GM20431 (cell line): ENCODE measurements at regions not wholly inside any gene's neighbourhood (a gene's known extent, or its start where the extent isn't known, plus 50 kb on each side); places are given as distances from the start of the nearest gene placed in this dataset.
"Not testable (repeated sequence)": the region's sequence is repeated elsewhere in the genome, so short reads cannot be mapped to it uniquely, and the experiment has no call there.

Experiments used
- in situ Hi-C: fragments of 300-500 bp; cut with MseI, MboI; formaldehyde crosslinking; loops from one replicate; pipeline ENCODE4 v1.15.0; 2020; ENCODE audit warnings: low sequenced_read_pairs; ENCODE audit not compliant: unreplicated experiment

- in situ Hi-C loops = no loop called here
Measured at GRCh38 chr5:4563400-4563799, 576.7 kb upstream of the ADAMTS16 start.

GRCh38 chr5:4570047-4570995 is 569.8 kb upstream of the ADAMTS16 start:
- in situ Hi-C loops = no loop called here

DNA sequence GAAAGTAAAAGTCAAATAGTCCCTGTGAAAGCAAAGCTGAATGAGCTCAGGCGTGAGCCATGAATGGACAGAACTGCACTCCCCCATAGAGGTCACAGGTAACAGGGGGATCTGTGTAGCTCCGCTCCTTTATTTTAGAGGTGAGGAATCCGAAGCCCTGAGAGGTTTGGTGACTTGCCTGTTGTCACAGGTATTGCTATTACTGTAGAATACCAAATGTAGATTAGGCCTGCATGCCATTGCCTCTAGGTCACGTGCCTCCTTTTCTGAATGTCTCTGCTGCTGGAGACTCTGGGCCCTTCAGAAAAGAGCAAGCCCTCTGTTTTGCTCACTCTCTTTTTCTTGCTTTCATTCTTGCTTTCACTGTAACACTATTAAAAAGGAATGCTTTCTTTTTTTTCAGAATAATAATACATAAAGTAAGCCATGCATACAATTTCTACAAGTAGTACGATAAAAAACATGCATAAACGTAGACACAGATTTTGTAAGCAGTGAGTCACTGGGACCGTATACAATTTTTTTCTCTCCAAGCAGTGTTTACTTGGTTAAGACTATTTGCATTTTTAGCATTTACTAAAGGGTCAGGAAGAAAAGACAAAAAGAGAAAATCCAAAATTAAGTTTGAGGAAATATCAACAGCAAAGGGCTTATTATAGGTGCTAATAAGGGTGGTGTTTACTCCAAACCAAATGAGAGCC is 568.7 kb upstream of the ADAMTS16 start:
- in situ Hi-C loops = no loop called here

DNA sequence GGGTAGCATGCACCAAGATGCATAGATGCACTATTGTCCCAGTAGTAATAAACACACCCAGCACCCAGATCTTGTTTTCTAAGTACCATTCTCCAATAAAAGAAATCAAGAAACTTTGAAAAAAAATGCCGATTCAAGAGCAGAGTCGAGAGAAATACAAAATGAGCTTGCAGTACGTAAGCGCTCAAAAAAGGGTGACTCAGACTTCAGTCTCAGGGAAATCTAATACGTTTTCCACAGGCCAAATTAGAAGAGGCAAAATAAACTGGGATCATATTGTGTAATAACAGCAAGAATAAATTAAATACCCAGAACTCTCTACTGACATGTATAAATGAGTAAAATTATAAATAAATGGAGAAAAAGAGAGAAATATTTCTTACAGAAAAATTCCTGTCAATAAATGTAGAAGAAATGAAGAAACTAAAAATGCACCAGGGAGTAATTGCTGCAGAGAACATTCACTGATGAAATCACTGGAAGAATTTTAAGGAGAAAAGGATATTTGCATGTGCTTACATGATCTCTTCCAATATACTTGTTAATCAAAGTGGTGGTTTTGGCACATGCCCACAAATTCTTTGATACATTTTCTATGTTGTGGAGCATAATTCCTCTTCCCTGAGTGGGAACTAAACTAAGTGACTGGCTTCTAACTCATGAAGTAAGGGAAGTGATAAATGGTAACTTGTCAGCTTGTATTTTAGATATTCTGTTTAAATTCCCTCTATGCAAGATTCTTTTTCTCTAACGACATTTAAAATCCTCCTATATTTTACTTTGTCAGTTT is 567.6 kb upstream of the ADAMTS16 start:
- in situ Hi-C loops = no loop called here

- in situ Hi-C loops = no loop called here
Measured at GRCh38 chr5:4575608-4576007, 564.5 kb upstream of the ADAMTS16 start.

- in situ Hi-C loops = no loop called here
Measured at GRCh38 chr5:4576161-4576748, 563.9 kb upstream of the ADAMTS16 start.

DNA sequence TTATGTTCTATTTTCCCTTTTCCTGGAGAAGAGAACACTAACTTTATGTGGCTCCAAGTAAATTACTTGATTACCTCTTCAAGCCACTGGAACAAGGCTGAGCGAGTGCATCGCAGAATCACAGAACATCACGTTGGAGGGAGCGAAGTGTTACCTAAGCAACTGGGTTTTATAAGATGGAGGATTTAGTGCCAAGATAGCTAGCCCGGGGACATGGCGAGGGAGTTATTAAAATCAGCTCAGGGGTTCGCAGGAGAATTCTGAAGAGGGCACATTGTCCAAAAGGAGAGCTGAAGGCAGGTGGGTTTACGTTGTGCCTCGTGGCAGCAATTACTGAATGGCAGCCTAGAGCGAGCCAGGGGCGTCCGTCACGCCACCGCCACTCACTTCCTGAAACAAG is 563.2 kb upstream of the ADAMTS16 start:
- in situ Hi-C loops = no loop called here

DNA sequence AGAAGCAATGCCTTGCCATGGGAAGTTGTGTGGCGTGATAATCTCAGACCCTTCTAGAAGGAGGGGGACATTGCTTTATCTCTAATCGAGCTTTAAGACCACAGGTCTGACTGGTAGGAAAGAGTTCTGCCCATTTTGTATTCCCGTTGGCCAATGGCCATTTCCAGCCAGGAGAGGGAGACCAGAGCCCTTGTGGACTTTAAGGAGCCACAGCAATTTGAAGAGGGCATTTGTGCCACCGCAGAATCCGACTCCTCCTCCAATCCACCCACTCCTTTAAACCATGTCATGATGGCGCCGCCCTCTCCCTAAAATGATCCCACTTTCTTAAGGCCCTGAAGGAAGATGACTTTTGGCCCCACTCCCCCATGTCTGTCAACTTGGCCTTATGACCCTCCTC is 560.5 kb upstream of the ADAMTS16 start:
- in situ Hi-C loops = no loop called here

DNA sequence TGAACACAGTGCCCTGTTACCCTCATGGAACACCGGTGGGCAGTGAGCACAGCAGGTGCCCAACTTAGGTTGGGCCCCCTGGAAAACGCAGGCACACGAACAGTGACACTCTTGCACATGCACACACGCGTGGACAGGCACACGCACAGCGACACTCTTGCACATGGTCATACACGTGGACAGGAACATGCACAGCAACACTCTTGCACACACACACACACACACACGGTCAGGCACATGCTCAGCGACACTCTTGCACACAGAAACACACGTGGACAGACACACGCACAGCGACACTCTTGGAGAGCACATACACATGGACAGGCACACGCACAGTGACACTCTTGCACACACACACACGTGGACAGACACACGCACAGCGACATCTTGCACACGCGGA is 559.4 kb upstream of the ADAMTS16 start:
- in situ Hi-C loops = no loop called here

DNA sequence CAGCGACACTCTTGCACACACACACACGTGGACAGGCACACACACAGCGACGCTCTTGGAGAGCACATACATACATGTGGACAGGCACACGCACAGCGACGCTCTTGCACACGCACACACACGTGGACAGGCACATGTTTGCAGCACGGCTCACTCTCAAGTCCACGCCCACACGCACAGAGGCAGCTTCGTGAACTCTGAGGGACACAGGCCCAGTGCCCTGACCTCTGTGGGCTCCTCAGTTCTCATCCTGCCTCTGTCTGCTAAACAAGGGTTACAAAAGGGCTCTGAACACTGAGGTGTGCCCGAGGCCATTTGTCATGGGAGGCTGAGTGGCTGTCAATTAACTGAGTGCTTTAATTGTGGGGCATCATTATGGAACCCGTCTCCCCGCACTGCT is 558.8 kb upstream of the ADAMTS16 start:
- in situ Hi-C loops = no loop called here

DNA sequence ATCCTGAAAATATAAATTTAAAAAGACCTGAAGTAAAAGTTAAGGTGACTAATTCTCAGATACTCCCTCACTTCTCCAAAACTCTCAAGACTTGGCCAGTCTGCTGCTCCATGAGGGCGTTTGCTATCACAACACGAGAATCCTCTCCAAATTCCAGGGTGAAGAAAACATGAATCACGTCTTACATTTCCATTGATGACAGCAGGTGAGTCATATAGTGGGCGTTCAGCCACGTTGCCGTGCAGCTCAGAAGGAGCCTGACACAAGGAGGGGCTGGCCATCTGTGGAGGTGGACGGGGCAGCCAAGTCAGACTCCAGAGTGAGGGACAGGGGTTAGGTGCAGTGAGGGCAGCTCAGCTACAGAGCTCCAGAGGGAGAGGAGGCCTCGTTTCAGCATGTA is 555.1 kb upstream of the ADAMTS16 start:
- in situ Hi-C loops = no loop called here

- in situ Hi-C loops = no loop called here
Measured at GRCh38 chr5:4613440-4613839, 526.7 kb upstream of the ADAMTS16 start.

DNA sequence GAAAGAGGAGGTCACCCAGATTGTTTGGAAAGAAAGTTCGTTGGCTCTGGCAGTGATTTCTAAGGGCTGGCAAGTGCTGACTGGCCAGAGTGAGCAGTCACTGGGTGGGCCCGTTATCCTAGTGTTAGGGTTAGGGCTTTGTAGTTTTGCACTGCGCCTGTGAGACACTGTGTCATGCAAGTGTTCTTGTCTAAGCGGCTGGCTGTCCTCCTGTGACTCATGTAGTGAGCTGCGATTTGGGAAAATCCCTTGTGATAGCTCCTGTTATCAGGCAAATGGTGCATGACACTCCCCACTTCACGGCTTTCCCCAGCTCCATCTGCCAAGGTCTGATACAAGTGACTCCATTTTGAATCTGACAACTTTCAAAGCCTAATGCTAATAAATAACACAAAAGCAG is 526.0 kb upstream of the ADAMTS16 start:
- in situ Hi-C loops = no loop called here

GRCh38 chr5:4615369-4615768 is 524.8 kb upstream of the ADAMTS16 start:
- in situ Hi-C loops = not testable (repeated sequence)

DNA sequence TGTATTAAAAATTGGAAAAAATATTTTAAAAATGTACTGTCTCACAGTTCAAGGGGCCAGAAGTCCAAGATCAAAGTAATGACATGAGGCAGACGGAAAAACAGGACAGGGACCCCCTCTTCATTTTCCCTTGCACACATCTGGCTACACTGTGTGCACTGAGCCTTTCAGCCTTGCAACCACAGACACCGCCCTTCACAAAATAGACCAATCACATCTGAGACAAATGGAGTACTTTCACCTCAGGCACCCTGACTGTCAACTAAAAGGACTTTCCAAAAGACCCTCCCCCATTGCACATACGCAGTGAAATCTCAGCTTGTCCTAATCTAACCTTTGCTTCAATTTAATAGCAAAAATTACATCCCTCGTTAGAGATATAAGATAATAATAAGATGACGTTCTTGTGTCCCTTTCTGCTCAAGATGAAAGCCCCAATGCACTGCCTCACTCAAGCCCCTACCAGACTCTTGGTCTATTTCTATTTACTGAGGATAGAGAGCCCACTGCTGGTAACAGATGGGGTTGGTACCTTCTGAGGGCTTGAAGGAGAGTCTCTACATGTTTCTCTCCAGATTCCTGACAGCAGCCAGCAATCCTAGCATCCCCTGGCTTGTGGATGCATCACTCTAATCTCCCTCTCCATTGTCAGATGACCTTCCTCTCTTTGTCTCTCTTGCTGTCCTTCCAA is 514.8 kb upstream of the ADAMTS16 start:
- in situ Hi-C loops = no loop called here

- in situ Hi-C loops = no loop called here
Measured at GRCh38 chr5:4627131-4627530, 513.0 kb upstream of the ADAMTS16 start.

GRCh38 chr5:4627929-4628328 is 512.2 kb upstream of the ADAMTS16 start:
- in situ Hi-C loops = no loop called here

DNA sequence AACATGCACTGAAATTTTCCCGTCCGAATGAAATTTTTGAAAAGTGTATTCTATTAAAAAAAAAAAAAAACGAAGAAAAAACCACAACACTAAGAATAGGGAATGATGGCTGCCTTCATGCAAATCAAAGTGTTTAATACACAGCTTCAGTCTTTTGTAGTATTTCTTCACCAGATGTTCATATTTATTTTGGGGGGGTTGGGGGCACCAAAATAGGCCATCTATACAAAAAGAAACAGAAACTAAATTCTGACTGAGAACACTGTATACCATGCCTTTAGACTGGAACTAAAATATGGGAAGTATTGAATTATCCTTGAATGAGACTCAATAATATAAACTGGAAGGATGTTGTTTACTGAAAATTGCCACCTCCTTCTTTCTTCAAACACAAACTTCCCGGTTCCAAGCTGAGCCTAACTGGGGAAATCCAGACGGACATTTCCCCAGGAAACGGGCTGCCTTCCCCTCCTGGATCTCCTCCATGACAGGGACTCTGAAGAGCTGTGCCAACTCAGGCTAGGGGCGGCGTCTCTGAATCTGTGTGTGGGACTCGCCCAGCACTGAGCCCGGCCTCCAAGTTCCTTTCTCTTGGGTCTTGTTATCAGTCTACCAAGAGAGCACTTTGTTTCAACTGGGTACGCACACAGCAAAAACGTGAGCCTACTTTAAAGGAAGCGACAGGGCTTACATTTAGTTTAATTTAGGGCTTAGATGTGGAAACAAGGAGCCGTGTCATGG is 511.3 kb upstream of the ADAMTS16 start:
- in situ Hi-C loops = no loop called here

GRCh38 chr5:4630031-4630430 is 510.1 kb upstream of the ADAMTS16 start:
- in situ Hi-C loops = no loop called here
